ENCODE measurements at regions not wholly inside any gene's neighbourhood (a gene's known extent, or its start where the extent isn't known, plus 50 kb on each side); places are given as distances from the start of the nearest gene placed in this dataset.

DNA sequence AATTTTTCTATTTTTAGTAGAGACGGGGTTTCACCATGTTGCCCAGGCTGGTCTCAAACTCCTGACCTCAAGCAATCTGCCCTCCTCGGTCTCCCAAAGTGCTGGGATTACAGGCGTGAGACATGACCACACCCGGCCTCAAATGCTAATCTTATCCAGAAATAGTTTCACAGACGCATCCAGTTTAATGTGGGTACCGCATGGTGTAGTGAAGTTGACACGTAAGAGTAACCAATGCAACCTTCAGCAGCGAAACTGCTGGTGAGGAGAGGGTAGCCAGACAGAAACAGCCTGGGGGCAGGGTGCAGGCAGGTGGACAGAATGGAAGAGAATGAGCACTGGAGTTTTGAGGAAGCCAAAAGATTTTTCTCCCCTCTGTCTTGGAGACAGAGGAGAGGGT lies 63.5 kb upstream of the FAM180A start:
- Mint-ChIP-seq H3K27ac (ENCODE audit: unreplicated experiment) (no peak overlapping the region), H3K9me3 (no peaks in the 10 kb centered on the region), H3K4me1 (peaks cover 6% of the 10 kb centered on the region), H3K36me3 (ENCODE audit: low read depth) (no peaks in the 10 kb centered on the region), H3K4me3 (no peak overlapping the region), H3K27me3 (ENCODE audit: low read depth) (no peaks in the 10 kb centered on the region)
- TF ChIP-seq CTCF (conservative IDR thresholded peaks at IDR 0.05) = no peak
- DNase-seq (ENCODE audit: low read depth, low spot score) = no peak

DNA sequence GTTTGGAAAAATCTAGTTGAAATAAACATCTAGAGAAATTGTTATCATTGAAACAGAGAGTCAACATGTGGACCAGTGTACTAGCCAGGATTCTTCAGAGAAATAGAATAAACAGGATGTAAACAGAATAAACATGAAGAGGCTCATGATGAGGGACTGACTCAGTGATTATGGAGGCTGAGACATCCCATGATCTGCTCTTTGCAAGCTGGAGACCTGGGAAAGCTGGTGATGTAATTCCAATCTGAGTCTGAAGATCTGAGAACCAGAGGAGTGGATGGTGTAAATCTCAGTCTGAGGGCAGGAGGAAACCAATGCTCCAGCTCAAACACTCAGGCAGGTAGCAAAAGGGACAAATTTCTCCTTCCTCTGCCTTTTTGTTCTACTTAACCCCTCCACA lies 62.9 kb upstream of the FAM180A start:
- Mint-ChIP-seq H3K4me3 (no peak overlapping the region), H3K27ac (ENCODE audit: unreplicated experiment) (no peak overlapping the region), H3K36me3 (ENCODE audit: low read depth) (no peaks in the 10 kb centered on the region), H3K27me3 (ENCODE audit: low read depth) (no peaks in the 10 kb centered on the region), H3K4me1 (peaks cover 6% of the 10 kb centered on the region), H3K9me3 (no peaks in the 10 kb centered on the region)
- no peak for DNase-seq (ENCODE audit: low read depth, low spot score)
- no peak for TF ChIP-seq CTCF (conservative IDR thresholded peaks at IDR 0.05)

GRCh38 chr7:135808206-135808605 lies 59.6 kb upstream of the FAM180A start:
- Mint-ChIP-seq H3K27me3 (ENCODE audit: low read depth) (no peaks in the 10 kb centered on the region), H3K27ac (ENCODE audit: unreplicated experiment) (no peak overlapping the region), H3K36me3 (ENCODE audit: low read depth) (no peaks in the 10 kb centered on the region), H3K9me3 (no peaks in the 10 kb centered on the region), H3K4me1 (no peaks in the 10 kb centered on the region), H3K4me3 (no peak overlapping the region)
- TF ChIP-seq CTCF (conservative IDR thresholded peaks at IDR 0.05) = no peak
- DNase-seq (ENCODE audit: low read depth, low spot score) = no peak

GRCh38 chr7:135803143-135803542 lies 54.5 kb upstream of the FAM180A start:
- H3K9me3 Mint-ChIP-seq = no peaks in the 10 kb centered on the region
- H3K4me1 Mint-ChIP-seq = peaks cover 21% of the 10 kb centered on the region
- DNase-seq (ENCODE audit: low read depth, low spot score) = no peak
- TF ChIP-seq CTCF (conservative IDR thresholded peaks at IDR 0.05) = no peak
- no peak overlapping the region for H3K4me3 Mint-ChIP-seq
- H3K27me3 Mint-ChIP-seq (ENCODE audit: low read depth) = peaks cover 3% of the 10 kb centered on the region
- no peaks in the 10 kb centered on the region for H3K36me3 Mint-ChIP-seq (ENCODE audit: low read depth)
- no peak overlapping the region for H3K27ac Mint-ChIP-seq (ENCODE audit: unreplicated experiment)

- Mint-ChIP-seq H3K9me3 (no peaks in the 10 kb centered on the region), H3K4me3 (no peak overlapping the region), H3K4me1 (peaks cover 21% of the 10 kb centered on the region), H3K36me3 (ENCODE audit: low read depth) (no peaks in the 10 kb centered on the region), H3K27ac (ENCODE audit: unreplicated experiment) (no peak overlapping the region), H3K27me3 (ENCODE audit: low read depth) (peaks cover 3% of the 10 kb centered on the region)
- DNase-seq (ENCODE audit: low read depth, low spot score) = no peak
- TF ChIP-seq CTCF (conservative IDR thresholded peaks at IDR 0.05) = no peak
Observed at GRCh38 chr7:135802697-135803096, 54.1 kb upstream of the FAM180A start.

DNA sequence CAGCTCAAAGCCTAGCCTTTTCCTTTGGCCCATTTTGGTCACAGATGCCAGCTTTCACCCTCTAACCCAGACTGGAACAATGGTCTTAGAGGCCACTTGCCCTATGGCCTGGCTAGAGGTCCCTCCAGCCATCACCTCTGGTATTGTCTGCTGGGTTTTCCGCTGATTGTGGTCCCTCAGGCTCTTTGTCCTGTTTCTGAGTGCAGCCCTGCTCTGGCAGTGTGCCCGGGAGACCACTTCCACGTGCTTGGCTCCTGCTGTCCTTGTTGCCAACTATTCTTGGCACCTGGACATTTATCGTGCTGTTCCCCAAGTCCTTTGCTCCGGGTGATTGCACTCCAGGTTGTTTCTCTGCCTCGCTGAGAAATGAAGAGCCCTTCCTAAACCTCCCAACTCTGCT lies 53.3 kb upstream of the FAM180A start:
- peaks cover 21% of the 10 kb centered on the region for H3K4me1 Mint-ChIP-seq
- H3K4me3 Mint-ChIP-seq = no peak overlapping the region
- no peaks in the 10 kb centered on the region for H3K36me3 Mint-ChIP-seq (ENCODE audit: low read depth)
- DNase-seq (ENCODE audit: low read depth, low spot score) = no peak
- no peak overlapping the region for H3K27ac Mint-ChIP-seq (ENCODE audit: unreplicated experiment)
- TF ChIP-seq CTCF (conservative IDR thresholded peaks at IDR 0.05) = no peak
- no peaks in the 10 kb centered on the region for H3K9me3 Mint-ChIP-seq
- H3K27me3 Mint-ChIP-seq (ENCODE audit: low read depth) = peaks cover 3% of the 10 kb centered on the region
